HUES64 (cell line): ENCODE measurements at regions not wholly inside any gene's neighbourhood (a gene's known extent, or its start where the extent isn't known, plus 50 kb on each side); places are given as distances from the start of the nearest gene placed in this dataset.

ENCODE experiments used
- H3K27ac ChIP-seq: 2 replicates; pipeline ENCODE4 v1.7.0; 2013; ENCODE audit warnings: low read depth, low read length, inconsistent platforms
- H3K27me3 ChIP-seq: 2 replicates; pipeline ENCODE4 v1.6.1; 2013; ENCODE audit warnings: mild to moderate bottlenecking, low read length; ENCODE audit not compliant: insufficient read depth
- H3K36me3 ChIP-seq: 2 replicates; pipeline ENCODE4 v1.6.1; 2013; ENCODE audit warnings: mild to moderate bottlenecking, low read length; ENCODE audit not compliant: insufficient read depth
- H3K4me1 ChIP-seq: 2 replicates; pipeline ENCODE4 v1.6.1; 2013; ENCODE audit warnings: mild to moderate bottlenecking, low read length, moderate library complexity; ENCODE audit not compliant: insufficient read depth
- H3K4me3 ChIP-seq: 2 replicates; pipeline ENCODE4 v1.5.1; 2013; ENCODE audit warnings: mild to moderate bottlenecking, low read length, moderate library complexity
- H3K9ac ChIP-seq: 2 replicates; pipeline ENCODE4 v1.6.1; 2013; ENCODE audit warnings: mild to moderate bottlenecking, low read depth, low read length
- H3K9me3 ChIP-seq: 2 replicates; pipeline ENCODE4 v1.6.1; 2013; ENCODE audit warnings: low read depth, low read length; ENCODE audit not compliant: insufficient read depth
- WGBS: fragments of 150-250, 120-280 bp; methylation state at CpG from one replicate; pipeline ENCODE4 v1.1.7; 2013; ENCODE audit warnings: missing lambda C conversion rate; 5-methylcytosine and 5-hydroxymethylcytosine counted together

DNA sequence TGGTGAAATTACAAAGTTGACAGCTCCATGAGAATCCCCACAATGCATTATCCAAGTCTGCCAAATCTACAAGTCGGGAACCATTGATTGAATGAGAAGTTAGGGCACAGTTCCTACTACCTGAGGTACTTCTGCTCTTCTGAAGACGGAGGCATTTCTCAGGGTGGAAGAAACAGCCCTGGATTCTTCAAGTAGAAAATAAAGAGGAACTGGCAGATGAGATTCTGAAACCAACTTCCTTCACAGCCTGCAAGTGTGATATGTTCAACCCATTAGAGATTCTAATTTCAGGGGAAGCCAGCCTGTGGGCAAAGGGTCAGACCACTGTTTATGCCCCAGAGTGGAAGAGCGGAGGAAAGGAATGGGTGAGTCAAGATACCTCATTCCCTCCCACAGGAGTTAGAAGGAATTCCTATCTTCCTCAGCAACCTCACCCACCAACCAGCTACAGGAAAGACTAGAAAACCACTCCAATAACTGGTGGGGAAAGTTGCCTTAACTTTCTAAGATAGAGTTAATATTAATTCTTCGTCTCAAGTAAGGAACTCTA is 50.5 kb upstream of the BMPER start:
- Histone ChIP-seq H3K36me3 (no peaks in the 10 kb centered on the region), H3K9me3 (no peaks in the 10 kb centered on the region)

More for the DNA sequence above, 50.5 kb upstream of the BMPER start:
- WGBS: 93% methylated on average over 4 of the region's 4 CpGs
- H3K27ac ChIP-seq: no peak overlapping the region
- no peak overlapping the region for H3K4me3 ChIP-seq
- no peak overlapping the region for H3K9ac ChIP-seq
- H3K27me3 ChIP-seq: no peaks in the 10 kb centered on the region
- no peaks in the 10 kb centered on the region for H3K4me1 ChIP-seq
